Mucosa of descending colon (tissue), 3 donors: ENCODE measurements at regions not wholly inside any gene's neighbourhood (a gene's known extent, or its start where the extent isn't known, plus 50 kb on each side); places are given as distances from the start of the nearest gene placed in this dataset.

Experiments used
- ATAC-seq: fragments of 200-7000 bp; cut with Tn5 transposase; one replicate; pipeline ENCODE4 v1.9.1; 2020; ENCODE audit warnings: mild to moderate bottlenecking, moderate library complexity
- DNase-seq, 3 donors: peaks; one replicate each; pipeline ENCODE4 v3.0.0-alpha.2; 2020
- H3K36me3 ChIP-seq: fragments of 200-600 bp; one replicate; pipeline ENCODE4 v1.8.0; 2021; ENCODE audit warnings: low read depth, mild to moderate bottlenecking
- H3K4me1 ChIP-seq: fragments of 200-600 bp; one replicate; pipeline ENCODE4 v1.8.0; 2021; ENCODE audit warnings: low read depth, mild to moderate bottlenecking
- H3K4me3 ChIP-seq: fragments of 200-600 bp; one replicate; pipeline ENCODE4 v1.8.0; 2021; ENCODE audit warnings: mild to moderate bottlenecking
- H3K9me3 ChIP-seq: fragments of 200-600 bp; one replicate; pipeline ENCODE4 v1.8.0; 2021; ENCODE audit warnings: mild to moderate bottlenecking
- intact Hi-C, 2 donors: fragments of 100-400 bp; cut with DNase I in 1 of 2; cut with micrococcal nuclease in 1 of 2; formaldehyde crosslinking; loops; one replicate each; pipeline versions ENCODE4 v1.11.0 to v1.11.1; 2022; cut with DNase I, micrococcal nuclease
- TF ChIP-seq, protein P1 (sequence below): fragments of 200-600 bp; IDR thresholded peaks from one replicate; pipeline ENCODE4 v1.8.0; 2022; ENCODE audit warnings: antibody characterized with exemption, mild to moderate bottlenecking
- donor health status: DM: no; HTN: no; CAD: no; lungs with moderate emphysema.
- donor health status: DM: no; HTN: no; CAD: no.
- donor health status: DM: no; HTN: yes; CAD: no.

DNA sequence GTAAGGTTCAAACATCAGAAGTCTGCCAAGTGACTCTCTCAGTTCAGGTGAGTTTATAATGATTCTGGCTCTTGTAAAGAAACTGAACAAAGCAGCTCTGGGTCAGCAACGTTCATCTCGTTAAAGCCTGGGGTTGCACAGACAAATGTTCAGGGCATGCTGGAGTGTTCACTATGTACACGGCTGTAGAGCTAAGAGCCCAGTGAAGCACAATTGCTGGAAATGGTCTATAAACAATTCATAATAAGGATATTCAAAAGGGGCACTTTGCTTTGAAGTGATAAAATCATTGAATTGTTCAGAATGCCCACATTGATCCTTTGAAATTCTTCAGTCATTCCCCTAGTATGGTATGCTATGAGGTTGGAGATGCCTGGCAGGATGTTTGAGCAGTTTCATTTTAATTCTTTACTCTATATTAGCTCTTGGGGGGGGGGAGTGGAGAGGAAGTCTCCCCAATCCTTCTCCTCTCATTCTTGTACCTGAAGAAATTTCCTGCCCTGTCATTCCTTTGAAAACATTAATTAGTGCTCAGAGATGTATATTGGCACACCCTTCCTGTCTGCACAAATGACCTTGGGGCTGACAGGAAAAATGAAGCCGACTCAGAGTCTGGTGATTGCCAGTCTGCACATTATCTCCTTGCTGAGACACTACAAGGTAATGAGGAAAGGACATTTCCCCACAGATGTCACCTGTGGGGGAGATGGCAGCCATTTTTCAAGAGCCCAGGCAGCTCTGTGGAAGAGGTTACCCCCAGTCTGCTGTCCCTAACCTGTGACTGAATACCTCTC is 145.5 kb downstream of the DLEU7 start:
- no peak overlapping the region for H3K4me3 ChIP-seq
- ATAC-seq: no peak
- no peaks in the 10 kb centered on the region for H3K4me1 ChIP-seq
- H3K9me3 ChIP-seq: no peaks in the 10 kb centered on the region
- TF ChIP-seq, protein P1, sequence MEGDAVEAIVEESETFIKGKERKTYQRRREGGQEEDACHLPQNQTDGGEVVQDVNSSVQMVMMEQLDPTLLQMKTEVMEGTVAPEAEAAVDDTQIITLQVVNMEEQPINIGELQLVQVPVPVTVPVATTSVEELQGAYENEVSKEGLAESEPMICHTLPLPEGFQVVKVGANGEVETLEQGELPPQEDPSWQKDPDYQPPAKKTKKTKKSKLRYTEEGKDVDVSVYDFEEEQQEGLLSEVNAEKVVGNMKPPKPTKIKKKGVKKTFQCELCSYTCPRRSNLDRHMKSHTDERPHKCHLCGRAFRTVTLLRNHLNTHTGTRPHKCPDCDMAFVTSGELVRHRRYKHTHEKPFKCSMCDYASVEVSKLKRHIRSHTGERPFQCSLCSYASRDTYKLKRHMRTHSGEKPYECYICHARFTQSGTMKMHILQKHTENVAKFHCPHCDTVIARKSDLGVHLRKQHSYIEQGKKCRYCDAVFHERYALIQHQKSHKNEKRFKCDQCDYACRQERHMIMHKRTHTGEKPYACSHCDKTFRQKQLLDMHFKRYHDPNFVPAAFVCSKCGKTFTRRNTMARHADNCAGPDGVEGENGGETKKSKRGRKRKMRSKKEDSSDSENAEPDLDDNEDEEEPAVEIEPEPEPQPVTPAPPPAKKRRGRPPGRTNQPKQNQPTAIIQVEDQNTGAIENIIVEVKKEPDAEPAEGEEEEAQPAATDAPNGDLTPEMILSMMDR: no peak
- H3K36me3 ChIP-seq: no peaks in the 10 kb centered on the region
- intact Hi-C loops: no loop called here
- no peak for DNase-seq

DNA sequence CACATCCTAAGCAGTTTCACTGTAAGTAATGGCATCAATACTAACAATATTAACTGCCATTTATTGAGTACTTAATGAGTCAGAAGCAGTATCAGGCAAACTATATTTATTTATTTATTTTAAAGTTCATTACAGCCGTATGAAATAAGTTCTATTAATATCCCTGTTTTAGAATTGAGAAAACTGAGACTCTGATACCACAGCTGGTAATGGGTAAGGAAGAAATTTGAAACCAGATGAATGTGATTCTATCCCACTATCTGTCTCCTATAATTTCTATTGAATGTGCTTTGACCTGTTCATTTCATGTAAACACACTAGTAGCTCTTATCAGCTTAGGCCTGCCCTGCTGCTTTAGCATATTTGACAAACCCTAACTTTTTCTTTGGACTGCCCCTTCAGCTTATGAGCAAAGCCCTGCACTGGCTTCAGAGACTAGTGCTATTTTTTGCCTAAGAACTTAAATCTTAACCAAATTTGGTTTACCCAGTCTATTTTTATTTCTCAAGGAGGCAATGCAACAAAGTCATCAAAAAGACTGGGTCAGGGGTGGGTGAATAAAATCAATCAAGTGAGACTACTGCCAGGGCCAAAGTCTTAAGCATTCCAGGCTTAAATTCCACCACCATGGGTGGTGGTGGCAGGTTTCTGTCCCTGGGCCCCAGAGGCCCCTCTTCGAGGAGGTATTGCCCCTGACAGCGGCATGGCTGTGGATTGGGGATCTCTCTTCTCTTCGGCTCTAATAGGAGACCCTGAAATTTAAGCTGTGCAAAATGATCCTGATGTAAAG is 143.4 kb downstream of the DLEU7 start:
- intact Hi-C loops: no loop called here
- ATAC-seq: no peak

DNA sequence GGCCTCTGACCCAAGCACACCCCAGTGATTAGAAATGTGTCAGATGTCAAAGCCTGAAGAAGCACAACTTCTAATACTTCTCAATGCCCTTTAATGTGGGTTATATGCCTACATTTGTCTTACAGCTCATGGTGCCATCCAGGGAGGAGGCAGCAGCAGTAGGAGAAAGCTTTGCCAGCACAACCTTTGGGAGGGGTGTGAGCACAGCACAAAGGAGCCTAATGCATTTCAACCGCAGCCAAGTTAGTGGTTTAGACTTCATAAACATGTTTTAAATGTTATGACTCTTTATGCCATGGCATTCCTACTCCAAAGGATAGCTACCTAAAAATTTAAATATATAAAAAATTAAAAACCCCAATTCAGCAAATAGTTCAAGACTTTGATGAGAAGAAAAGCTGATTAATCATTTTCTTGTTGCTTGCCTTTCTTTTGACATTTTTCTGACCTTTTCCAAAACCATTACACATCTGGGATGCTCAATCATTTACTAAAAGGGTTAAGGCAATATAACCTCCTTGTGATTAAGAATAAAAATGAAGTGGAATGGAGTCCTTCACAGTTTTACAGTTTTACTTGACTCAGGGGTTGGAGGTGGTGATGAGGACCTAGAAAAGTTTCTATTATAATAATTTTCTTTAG is 142.7 kb downstream of the DLEU7 start:
- Histone ChIP-seq H3K4me1 (no peaks in the 10 kb centered on the region), H3K4me3 (no peak overlapping the region), H3K36me3 (no peaks in the 10 kb centered on the region), H3K9me3 (no peaks in the 10 kb centered on the region)
- intact Hi-C loops: no loop called here
- TF ChIP-seq, protein P1: no peak
- no peak for DNase-seq
- ATAC-seq: no peak

More for the DNA sequence above, 143.4 kb downstream of the DLEU7 start:
- DNase-seq: no peak
- Histone ChIP-seq H3K9me3 (no peaks in the 10 kb centered on the region), H3K36me3 (no peaks in the 10 kb centered on the region), H3K4me3 (no peak overlapping the region), H3K4me1 (no peaks in the 10 kb centered on the region)
- TF ChIP-seq, protein P1: no peak

DNA sequence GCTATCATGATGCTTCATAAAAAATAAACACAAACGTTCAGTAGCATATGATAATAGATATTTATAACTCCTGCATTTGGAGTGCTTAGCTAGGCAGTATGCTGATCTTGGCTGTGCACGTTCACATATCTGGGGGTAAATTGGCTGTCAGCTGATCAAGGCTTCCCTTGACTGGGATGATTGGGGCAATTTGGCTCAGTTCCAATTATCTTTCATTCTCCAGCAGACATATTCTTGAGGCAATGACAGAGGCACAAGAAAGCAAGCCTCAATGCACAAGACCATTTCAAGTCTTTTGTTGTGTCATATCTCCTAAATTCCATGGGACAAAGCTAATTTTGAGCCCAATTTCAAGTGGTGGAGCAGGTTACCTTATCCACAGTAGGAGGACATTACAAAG is 142.0 kb downstream of the DLEU7 start:
- Histone ChIP-seq H3K4me1 (no peaks in the 10 kb centered on the region), H3K4me3 (no peak overlapping the region), H3K36me3 (no peaks in the 10 kb centered on the region), H3K9me3 (no peaks in the 10 kb centered on the region)
- intact Hi-C loops: no loop called here
- DNase-seq: no peak
- ATAC-seq: no peak
- TF ChIP-seq, protein P1: no peak

DNA sequence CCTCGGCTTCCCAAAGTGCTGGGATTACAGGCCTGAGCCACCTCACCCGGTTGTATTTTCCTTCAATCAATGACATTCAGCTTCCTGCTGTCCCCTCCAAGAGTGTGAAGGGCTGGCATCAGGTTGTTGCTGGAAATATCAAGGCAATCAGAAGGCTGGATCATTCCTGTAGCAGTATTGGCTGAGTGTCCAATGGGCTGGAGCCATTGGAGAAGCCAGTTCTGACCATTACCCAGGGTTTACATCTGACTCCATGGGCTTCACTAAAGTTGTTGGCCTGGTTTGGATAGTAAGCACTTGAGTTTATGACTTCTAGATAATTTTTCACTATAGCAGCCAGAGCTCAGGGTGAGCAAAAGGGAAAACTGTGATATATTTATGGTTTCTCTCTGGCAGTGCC is 137.0 kb downstream of the DLEU7 start:
- Histone ChIP-seq H3K4me1 (no peaks in the 10 kb centered on the region), H3K4me3 (no peak overlapping the region), H3K9me3 (no peaks in the 10 kb centered on the region), H3K36me3 (no peaks in the 10 kb centered on the region)
- TF ChIP-seq, protein P1: no peak
- ATAC-seq (no peak), DNase-seq (no peak)
- intact Hi-C loops: no loop called here
